ENCODE measurements at regions not wholly inside any gene's neighbourhood (a gene's known extent, or its start where the extent isn't known, plus 50 kb on each side); places are given as distances from the start of the nearest gene placed in this dataset.
"Not testable (repeated sequence)": the region's sequence is repeated elsewhere in the genome, so short reads cannot be mapped to it uniquely, and the experiment has no call there.

DNA sequence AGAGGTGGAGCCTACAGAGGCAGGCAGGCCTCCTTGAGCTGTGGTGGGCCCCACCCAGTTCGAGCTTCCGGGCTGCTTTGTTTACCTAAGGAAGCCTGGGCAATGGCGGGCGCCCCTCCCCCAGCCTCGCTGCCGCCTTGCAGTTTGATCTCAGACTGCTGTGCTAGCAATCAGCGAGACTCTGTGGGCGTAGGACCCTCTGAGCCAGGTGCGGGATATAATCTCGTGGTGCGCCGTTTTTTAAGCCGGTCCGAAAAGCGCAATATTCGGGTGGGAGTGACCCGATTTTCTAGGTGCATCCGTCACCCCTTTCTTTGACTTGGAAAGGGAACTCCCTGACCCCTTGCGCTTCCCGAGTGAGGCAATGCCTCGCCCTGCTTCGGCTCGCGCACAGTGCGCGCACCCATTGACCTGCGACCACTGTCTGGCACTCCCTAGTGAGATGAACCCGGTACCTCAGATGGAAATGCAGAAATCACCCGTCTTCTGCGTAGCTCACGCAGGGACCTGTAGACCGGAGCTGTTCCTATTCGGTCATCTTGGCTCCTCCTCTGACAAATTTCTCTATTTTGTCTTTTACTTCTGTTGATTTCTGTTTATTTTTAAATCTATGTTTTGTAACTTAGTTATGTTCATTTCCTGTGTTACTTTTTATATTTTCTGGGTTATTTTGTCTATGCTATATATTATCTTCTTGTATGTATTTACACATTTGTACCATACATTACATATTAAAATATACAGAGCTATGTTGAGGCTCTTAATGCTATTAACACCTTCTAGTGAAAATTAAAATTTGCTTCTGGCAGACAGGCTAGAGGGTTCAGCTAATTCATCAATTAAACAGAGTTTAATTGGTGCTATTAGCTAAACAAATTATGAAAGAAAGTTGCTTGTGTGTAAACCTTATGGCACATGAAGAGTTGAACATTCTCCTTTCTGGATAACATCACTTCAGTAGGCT lies 97.3 kb upstream of the CNTNAP2 start:
- RAD21 ChIA-PET (ENCODE audit: low non-redundant PET in 1 of 2, low total read pairs in 2 of 2, uncharacterized antibody in 2 of 2, unreplicated experiment in 2 of 2); ATAC-seq; BruUV-seq (replicated peaks); H3K4me2 ChIP-seq (ENCODE audit: low read length); H4K20me1 ChIP-seq (ENCODE audit: insufficient read depth); H3K9ac ChIP-seq (ENCODE audit: low read length); H3K9me2 ChIP-seq (ENCODE audit: insufficient read depth); intact Hi-C loops (cut with micrococcal nuclease); DNase-seq (ENCODE audit: low read depth, low spot score); H2AFZ ChIP-seq (ENCODE audit: low read depth, low read length, poor library complexity, severe bottlenecking); CTCF ChIA-PET; H3K27ac ChIP-seq (ENCODE audit: low read depth, low read length); H3K79me2 ChIP-seq (ENCODE audit: insufficient read depth, low read length); H3K27me3 ChIP-seq (ENCODE audit: insufficient read depth, low read length); H3K36me3 ChIP-seq (ENCODE audit: control insufficient read depth in 1 of 2, insufficient read depth in 2 of 2, low read length in 2 of 2); POLR2A ChIA-PET; H3K4me1 ChIP-seq (ENCODE audit: control insufficient read depth in 1 of 2, insufficient read depth in 2 of 2, low read length in 2 of 2); H3K4me3 ChIP-seq (replicated peaks in 1 of 2; ENCODE audit: low read depth in 1 of 2, low read length in 2 of 2): not testable (repeated sequence)
- H3K9me3 ChIP-seq (ENCODE audit: control insufficient read depth in 1 of 2, insufficient read depth in 1 of 2, low read depth in 1 of 2, low read length in 2 of 2), result peaks cover 0 to 12% of the 10 kb centered on the region in 2 experiments; a peak in 2 of 4 replicates

DNA sequence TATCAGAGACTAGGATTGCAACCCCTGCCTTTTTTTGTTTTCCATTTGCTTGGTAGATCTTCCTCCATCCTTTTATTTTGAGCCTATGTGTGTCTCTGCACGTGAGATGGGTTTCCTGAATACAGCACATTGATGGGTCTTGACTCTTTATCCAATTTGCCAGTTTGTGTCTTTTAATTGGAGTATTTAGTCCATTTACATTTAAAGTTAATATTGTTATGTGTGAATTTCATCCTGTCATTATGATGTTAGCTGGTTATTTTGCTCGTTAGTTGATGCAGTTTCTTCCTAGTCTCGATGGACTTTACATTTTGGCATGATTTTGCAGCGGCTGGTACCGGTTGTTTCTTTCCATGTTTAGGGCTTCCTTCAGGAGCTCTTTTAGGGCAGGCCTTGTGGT lies 99.2 kb upstream of the CNTNAP2 start:
- H4K20me1 ChIP-seq (ENCODE audit: insufficient read depth); H3K9me2 ChIP-seq (ENCODE audit: insufficient read depth); H3K4me2 ChIP-seq (ENCODE audit: low read length); H3K36me3 ChIP-seq (ENCODE audit: control insufficient read depth in 1 of 2, insufficient read depth in 2 of 2, low read length in 2 of 2); H3K9ac ChIP-seq (ENCODE audit: low read length); intact Hi-C loops (cut with micrococcal nuclease); POLR2A ChIA-PET; RAD21 ChIA-PET (ENCODE audit: low non-redundant PET in 1 of 2, low total read pairs in 2 of 2, uncharacterized antibody in 2 of 2, unreplicated experiment in 2 of 2); H3K4me3 ChIP-seq (replicated peaks in 1 of 2; ENCODE audit: low read depth in 1 of 2, low read length in 2 of 2); H3K27me3 ChIP-seq (ENCODE audit: insufficient read depth, low read length); H2AFZ ChIP-seq (ENCODE audit: low read depth, low read length, poor library complexity, severe bottlenecking); H3K4me1 ChIP-seq (ENCODE audit: control insufficient read depth in 1 of 2, insufficient read depth in 2 of 2, low read length in 2 of 2); H3K79me2 ChIP-seq (ENCODE audit: insufficient read depth, low read length); H3K9me3 ChIP-seq (ENCODE audit: control insufficient read depth in 1 of 2, insufficient read depth in 1 of 2, low read depth in 1 of 2, low read length in 2 of 2); ATAC-seq; CTCF ChIA-PET; H3K27ac ChIP-seq (ENCODE audit: low read depth, low read length); DNase-seq (ENCODE audit: low read depth, low spot score); BruUV-seq (replicated peaks): not testable (repeated sequence)

DNA sequence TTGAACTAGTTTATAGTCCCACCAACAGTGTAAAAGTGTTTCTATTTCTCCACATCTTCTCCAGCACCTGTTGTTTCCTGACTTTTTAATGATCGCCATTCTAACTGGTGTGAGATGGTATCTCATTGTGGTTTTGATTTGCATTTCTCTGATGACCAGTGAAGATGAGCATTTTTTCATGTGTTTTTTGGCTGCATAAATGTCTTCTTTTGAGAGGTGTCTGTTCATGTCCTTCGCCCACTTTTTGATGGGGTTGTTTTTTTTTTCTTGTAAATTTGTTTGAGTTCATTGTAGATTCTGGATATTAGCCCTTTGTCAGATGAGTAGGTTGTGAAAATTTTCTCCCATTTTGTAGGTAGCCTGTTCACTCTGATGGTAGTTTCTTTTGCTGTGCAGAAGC lies 102.4 kb upstream of the CNTNAP2 start:
- H3K4me2 ChIP-seq (ENCODE audit: low read length); BruUV-seq (replicated peaks); intact Hi-C loops (cut with micrococcal nuclease); H3K79me2 ChIP-seq (ENCODE audit: insufficient read depth, low read length); H3K9me3 ChIP-seq (ENCODE audit: control insufficient read depth in 1 of 2, insufficient read depth in 1 of 2, low read depth in 1 of 2, low read length in 2 of 2); H3K27ac ChIP-seq (ENCODE audit: low read depth, low read length); H3K4me3 ChIP-seq (replicated peaks in 1 of 2; ENCODE audit: low read depth in 1 of 2, low read length in 2 of 2); H3K9me2 ChIP-seq (ENCODE audit: insufficient read depth); CTCF ChIA-PET; H3K4me1 ChIP-seq (ENCODE audit: control insufficient read depth in 1 of 2, insufficient read depth in 2 of 2, low read length in 2 of 2); DNase-seq (ENCODE audit: low read depth, low spot score); H3K9ac ChIP-seq (ENCODE audit: low read length); POLR2A ChIA-PET; H3K36me3 ChIP-seq (ENCODE audit: control insufficient read depth in 1 of 2, insufficient read depth in 2 of 2, low read length in 2 of 2); H3K27me3 ChIP-seq (ENCODE audit: insufficient read depth, low read length); ATAC-seq; H4K20me1 ChIP-seq (ENCODE audit: insufficient read depth); RAD21 ChIA-PET (ENCODE audit: low non-redundant PET in 1 of 2, low total read pairs in 2 of 2, uncharacterized antibody in 2 of 2, unreplicated experiment in 2 of 2); H2AFZ ChIP-seq (ENCODE audit: low read depth, low read length, poor library complexity, severe bottlenecking): not testable (repeated sequence)

Data from HCT116 (cell line).